Peyer's patch (tissue), 4 donors: ENCODE measurements at regions not wholly inside any gene's neighbourhood (a gene's known extent, or its start where the extent isn't known, plus 50 kb on each side); places are given as distances from the start of the nearest gene placed in this dataset.

ENCODE experiments used
- POLR2A ChIP-seq, 2 donors: fragments of 450-650 bp; IDR thresholded peaks; one replicate each; pipeline ENCODE4 v1.5.1; 2017; ENCODE audit warnings: antibody characterized with exemption in 2 of 2, mild to moderate bottlenecking in 2 of 2, moderate library complexity in 2 of 2
- TF ChIP-seq, protein P1 (sequence below), 6 experiments: fragments of 450-650 bp in 4 of 6; fragments of 200-600 bp in 2 of 6; sonication (generic) in 1 of 6; IDR thresholded peaks; one replicate each; pipeline ENCODE4 v1.5.1; 2017 to 2019; ENCODE audit warnings: antibody characterized with exemption in 6 of 6, mild to moderate bottlenecking in 3 of 6, moderate library complexity in 1 of 6

- TF ChIP-seq, protein P1, sequence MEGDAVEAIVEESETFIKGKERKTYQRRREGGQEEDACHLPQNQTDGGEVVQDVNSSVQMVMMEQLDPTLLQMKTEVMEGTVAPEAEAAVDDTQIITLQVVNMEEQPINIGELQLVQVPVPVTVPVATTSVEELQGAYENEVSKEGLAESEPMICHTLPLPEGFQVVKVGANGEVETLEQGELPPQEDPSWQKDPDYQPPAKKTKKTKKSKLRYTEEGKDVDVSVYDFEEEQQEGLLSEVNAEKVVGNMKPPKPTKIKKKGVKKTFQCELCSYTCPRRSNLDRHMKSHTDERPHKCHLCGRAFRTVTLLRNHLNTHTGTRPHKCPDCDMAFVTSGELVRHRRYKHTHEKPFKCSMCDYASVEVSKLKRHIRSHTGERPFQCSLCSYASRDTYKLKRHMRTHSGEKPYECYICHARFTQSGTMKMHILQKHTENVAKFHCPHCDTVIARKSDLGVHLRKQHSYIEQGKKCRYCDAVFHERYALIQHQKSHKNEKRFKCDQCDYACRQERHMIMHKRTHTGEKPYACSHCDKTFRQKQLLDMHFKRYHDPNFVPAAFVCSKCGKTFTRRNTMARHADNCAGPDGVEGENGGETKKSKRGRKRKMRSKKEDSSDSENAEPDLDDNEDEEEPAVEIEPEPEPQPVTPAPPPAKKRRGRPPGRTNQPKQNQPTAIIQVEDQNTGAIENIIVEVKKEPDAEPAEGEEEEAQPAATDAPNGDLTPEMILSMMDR (IDR thresholded peaks at IDR 0.05): no peak
- no peak for TF ChIP-seq POLR2A (IDR thresholded peaks at IDR 0.05)
Observed at GRCh38 chr9:78694974-78695373, 398.0 kb downstream of the PSAT1 start.
